Esophagus muscularis mucosa (tissue), 4 donors: ENCODE measurements at regions not wholly inside any gene's neighbourhood (a gene's known extent, or its start where the extent isn't known, plus 50 kb on each side); places are given as distances from the start of the nearest gene placed in this dataset.
A peak's percentile ranks its signal among the peaks of the same experiment; 100 is the strongest.

Source experiments
- DNase-seq: peaks from one replicate; pipeline ENCODE4 v3.0.0-alpha.2; 2017; ENCODE audit errors: extremely low spot score
- H3K27ac ChIP-seq, 4 donors: fragments of 200-600 bp; sonication (generic); replicated peaks in 1 of 4; 1 replicate in 3 of 4; 2 replicates in 1 of 4; pipeline ENCODE4 v1.5.1; 2016 to 2019; ENCODE audit warnings: mild to moderate bottlenecking in 1 of 4
- H3K27me3 ChIP-seq, 4 donors: fragments of 200-600 bp; sonication (generic); one replicate each; pipeline versions ENCODE4 v1.5.1 to v1.6.0; 2016 to 2019
- H3K36me3 ChIP-seq, 4 donors: fragments of 200-600 bp; sonication (generic); one replicate each; pipeline ENCODE4 v1.5.1; 2016 to 2019
- H3K4me1 ChIP-seq, 4 donors: fragments of 200-600 bp; sonication (generic); one replicate each; pipeline ENCODE4 v1.5.1; 2016 to 2019
- H3K4me3 ChIP-seq, 4 donors: fragments of 200-600 bp; sonication (generic); 1 replicate in 2 of 4; 2 replicates in 2 of 4; pipeline ENCODE4 v1.5.1; 2016 to 2019; ENCODE audit warnings: mild to moderate bottlenecking in 4 of 4, moderate library complexity in 1 of 4
- H3K9me3 ChIP-seq, 4 donors: fragments of 200-600 bp; sonication (generic); 1 replicate in 3 of 4; 2 replicates in 1 of 4; pipeline ENCODE4 v1.5.1; 2016 to 2019
- CTCF ChIP-seq, 3 experiments: fragments of 200-600 bp in 2 of 3; fragments of 450-650 bp in 1 of 3; sonication (generic) in 2 of 3; IDR thresholded peaks; one replicate each; pipeline ENCODE4 v1.5.1; 2017 to 2019; ENCODE audit warnings: antibody characterized with exemption in 3 of 3, mild to moderate bottlenecking in 2 of 3, moderate library complexity in 1 of 3
- EP300 ChIP-seq: sonication (generic); formaldehyde crosslinking; IDR thresholded peaks from one replicate; pipeline ENCODE4 v1.6.1; 2017; ENCODE audit warnings: antibody characterized with exemption
- POLR2A ChIP-seq: fragments of 450-650 bp; IDR thresholded peaks from one replicate; pipeline ENCODE4 v1.6.1; 2017; ENCODE audit warnings: antibody characterized with exemption, moderate library complexity, mild to moderate bottlenecking, low read depth
- POLR2AphosphoS5 ChIP-seq, 2 donors: sonication (generic); formaldehyde crosslinking; IDR thresholded peaks; one replicate each; pipeline ENCODE4 v1.6.1; 2017; ENCODE audit warnings: antibody characterized with exemption in 2 of 2
- WGBS: methylation state at CpG from one replicate; pipeline ENCODE4 v1.1.5; 2018; 5-methylcytosine and 5-hydroxymethylcytosine counted together
- intact Hi-C: fragments of 100-400 bp; cut with DNase I; formaldehyde crosslinking; loops from one replicate; pipeline ENCODE4 v1.15.1; 2023

GRCh38 chr5:68099327-68099726 lies 116.2 kb upstream of the PIK3R1 start:
- no peak for DNase-seq
- no peaks in the 10 kb centered on the region for H3K36me3 ChIP-seq
- H3K9me3 ChIP-seq, result no peaks in the 10 kb centered on the region
- intact Hi-C loops, result no loop called here
- no peak overlapping the region for H3K4me3 ChIP-seq
- 94% methylated on average over 5 of the region's 5 CpGs for WGBS
- no peak overlapping the region for H3K27ac ChIP-seq
- TF ChIP-seq CTCF (IDR thresholded peaks at IDR 0.05) (no peak), POLR2AphosphoS5 (IDR thresholded peaks at IDR 0.05) (no peak), POLR2A (no peak), EP300 (no peak)
- H3K27me3 ChIP-seq, result no peaks in the 10 kb centered on the region
- H3K4me1 ChIP-seq, result no peaks in the 10 kb centered on the region

GRCh38 chr5:68093455-68094159 lies 121.9 kb upstream of the PIK3R1 start:
- no peak overlapping the region for H3K4me3 ChIP-seq
- H3K36me3 ChIP-seq, result no peaks in the 10 kb centered on the region
- TF ChIP-seq POLR2AphosphoS5 (IDR thresholded peaks at IDR 0.05) (no peak), EP300 (no peak), POLR2A (no peak), CTCF (IDR thresholded peaks at IDR 0.05) (no peak)
- intact Hi-C loops, result no loop called here
- no peak for DNase-seq
- no peaks in the 10 kb centered on the region for H3K27me3 ChIP-seq
- peaks cover 0 to 3% (median 1%) of the 10 kb centered on the region in 4 donors for H3K4me1 ChIP-seq
- H3K9me3 ChIP-seq, result peaks cover 0 to 8% (median 0%) of the 10 kb centered on the region in 4 donors
- WGBS, result 95% methylated on average over 3 of the region's 3 CpGs
- H3K27ac ChIP-seq, result no peak overlapping the region

- 62% methylated on average over 3 of the region's 3 CpGs for WGBS
- Histone ChIP-seq H3K4me1 (peaks cover 8 to 27% (median 26%) of the 10 kb centered on the region in 4 donors), H3K4me3 (no peak overlapping the region), H3K36me3 (no peaks in the 10 kb centered on the region), H3K27ac (peak overlapping the region in 1 of 4 donors; percentile 60), H3K9me3 (peaks cover 0 to 8% (median 0%) of the 10 kb centered on the region in 4 donors), H3K27me3 (no peaks in the 10 kb centered on the region)
- no peak for DNase-seq
- intact Hi-C loops, result no loop called here
- TF ChIP-seq CTCF (IDR thresholded peaks at IDR 0.05) (no peak), EP300 (no peak), POLR2AphosphoS5 (IDR thresholded peaks at IDR 0.05) (no peak), POLR2A (no peak)
These were observed 127.3 kb upstream of the PIK3R1 start for GRCh38 chr5:68088302-68088701.

GRCh38 chr5:68087866-68088265 lies 127.7 kb upstream of the PIK3R1 start:
- DNase-seq, result no peak
- H3K9me3 ChIP-seq, result peaks cover 0 to 8% (median 0%) of the 10 kb centered on the region in 4 donors
- no peaks in the 10 kb centered on the region for H3K36me3 ChIP-seq
- H3K27me3 ChIP-seq, result no peaks in the 10 kb centered on the region
- 59% methylated on average over 3 of the region's 3 CpGs for WGBS
- peak overlapping the region; percentile 38 to 72 (median 52) for H3K27ac ChIP-seq
- TF ChIP-seq POLR2AphosphoS5 (IDR thresholded peaks at IDR 0.05) (no peak), POLR2A (no peak)
- no peak overlapping the region for H3K4me3 ChIP-seq
- peaks cover 8 to 27% (median 26%) of the 10 kb centered on the region in 4 donors for H3K4me1 ChIP-seq
- intact Hi-C loops, result no loop called here

- 31% methylated on average over 7 of the region's 7 CpGs for WGBS
- peak overlapping the region; percentile 38 to 72 (median 52) for H3K27ac ChIP-seq
These were observed 128.7 kb upstream of the PIK3R1 start for GRCh38 chr5:68086857-68087256.

More at GRCh38 chr5:68086857-68087256, 128.7 kb upstream of the PIK3R1 start:
- no peaks in the 10 kb centered on the region for H3K27me3 ChIP-seq
- DNase-seq, result no peak
- no peak overlapping the region for H3K4me3 ChIP-seq
- TF ChIP-seq POLR2AphosphoS5 (IDR thresholded peaks at IDR 0.05) (peak; percentile 37 to 57), CTCF (IDR thresholded peaks at IDR 0.05) (no peak), POLR2A (no peak), EP300 (no peak)
- intact Hi-C loops, result no loop called here
- H3K36me3 ChIP-seq, result no peaks in the 10 kb centered on the region
- peaks cover 8 to 27% (median 26%) of the 10 kb centered on the region in 4 donors for H3K4me1 ChIP-seq
- H3K9me3 ChIP-seq, result peaks cover 0 to 8% (median 0%) of the 10 kb centered on the region in 4 donors
